ENCODE measurements at regions not wholly inside any gene's neighbourhood (a gene's known extent, or its start where the extent isn't known, plus 50 kb on each side); places are given as distances from the start of the nearest gene placed in this dataset.

DNA sequence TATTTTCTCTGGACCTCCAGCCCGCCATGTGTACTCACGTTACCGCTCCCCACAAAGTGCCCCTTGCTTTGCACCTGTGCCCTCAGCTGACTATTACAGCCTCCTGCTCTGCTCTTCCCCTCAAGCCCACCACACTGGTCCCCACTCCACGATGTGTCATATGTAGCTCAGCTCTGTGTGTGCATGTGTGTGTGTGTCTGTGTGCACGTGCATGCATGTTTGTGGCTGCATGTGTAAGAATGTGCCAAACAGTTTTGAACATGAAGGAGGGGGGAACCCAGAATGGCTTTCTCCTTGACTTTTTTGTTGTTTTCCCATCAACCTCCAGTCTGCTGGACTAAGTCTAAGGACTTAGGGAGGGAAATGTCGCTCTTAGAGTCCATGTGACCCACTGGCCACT lies 54.8 kb upstream of the BTRC start:
- no peak for DNase-seq (ENCODE audit: low read depth in 2 of 2)

DNA sequence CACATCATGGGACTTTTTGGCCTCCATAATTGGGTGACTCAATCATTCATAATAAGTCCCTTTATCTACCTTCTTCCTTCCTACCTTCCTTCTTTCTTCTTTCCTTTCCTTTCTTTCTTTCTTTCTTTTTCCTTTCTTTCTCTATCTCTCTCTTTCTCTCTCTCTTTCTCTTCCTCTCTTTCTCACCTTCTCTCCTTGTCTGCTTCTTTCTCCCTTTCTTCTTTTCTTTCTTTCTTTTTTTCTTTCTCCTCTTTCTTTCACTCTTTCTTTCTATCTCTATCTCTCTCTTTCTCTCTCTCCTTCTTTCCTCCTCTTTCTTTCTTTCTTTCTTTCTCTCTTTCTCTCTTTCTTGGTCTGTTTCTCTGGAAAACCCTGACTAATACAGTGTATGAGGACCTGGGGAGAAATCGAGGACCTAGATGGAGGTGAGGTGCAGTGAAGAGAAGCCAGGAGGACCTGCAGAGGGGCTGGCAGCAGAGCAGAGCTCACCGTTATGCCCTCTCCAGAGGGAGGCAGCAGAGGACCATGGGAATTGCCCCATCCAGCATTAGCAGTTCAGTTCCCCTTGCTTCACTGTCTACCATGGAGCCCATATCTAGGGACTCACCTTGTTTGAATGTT lies 52.7 kb upstream of the BTRC start:
- no peak for DNase-seq (ENCODE audit: low read depth in 2 of 2)

DNA sequence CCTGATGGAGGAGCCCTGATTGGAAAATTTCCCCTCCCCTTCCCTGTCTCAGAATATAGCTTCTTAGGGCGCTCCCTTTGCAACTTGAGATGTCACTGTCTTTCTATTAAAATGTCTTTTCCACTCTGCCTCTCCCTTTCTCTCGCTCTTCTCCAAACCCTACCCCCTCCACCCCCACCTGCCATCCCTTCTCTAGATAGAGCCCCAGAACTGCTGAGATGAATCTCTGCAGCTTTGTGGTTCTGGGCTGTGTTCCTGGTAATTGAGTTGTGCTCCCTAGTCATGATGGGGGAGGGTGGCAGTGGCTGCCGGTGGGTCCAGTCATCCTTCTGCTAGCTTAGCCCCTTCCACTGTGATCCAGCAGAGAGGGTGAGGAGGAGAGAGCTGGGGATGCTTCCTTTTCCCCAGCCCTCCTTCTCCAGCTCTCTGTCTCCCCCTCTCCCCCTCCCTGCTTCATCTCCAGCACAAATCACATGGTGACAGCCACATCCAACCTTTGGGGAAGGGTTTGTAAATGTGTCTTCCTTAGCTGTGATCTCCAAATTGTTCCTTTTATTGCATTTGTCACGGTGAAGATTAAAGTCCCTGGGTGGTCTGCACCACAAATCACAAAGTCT lies 50.8 kb upstream of the BTRC start:
- DNase-seq (ENCODE audit: low read depth in 2 of 2) = no peak
